K562 (cell line): ENCODE measurements at regions not wholly inside any gene's neighbourhood (a gene's known extent, or its start where the extent isn't known, plus 50 kb on each side); places are given as distances from the start of the nearest gene placed in this dataset.
A peak's percentile ranks its signal among the peaks of the same experiment; 100 is the strongest.

Experiments used
- ATAC-seq: fragments of 200-7000 bp; cut with Tn5 transposase; 3 replicates; pipeline ENCODE4 v1.9.1; 2020; ENCODE audit warnings: moderate library complexity
- BruUV-seq: library from RNA; stranded (reverse); fragments of 400-500 nt; replicated peaks from 2 replicates; lab custom pipeline; 2021; lab: Mats Ljungman, UMichigan
- CTCF ChIA-PET: fragments of 300-600 bp; formaldehyde crosslinking; extraction: SDS; loops from one replicate; lab custom pipeline; 2021; ENCODE audit warnings: low intra/inter-chr PET ratio; lab: Yijun Ruan, JAX
- POLR2A ChIA-PET: fragments of 300-600, 350-650 bp; sonication (Branson Sonifier 250); formaldehyde crosslinking; extraction: SDS; loops from one replicate; lab custom pipeline; 2021; ENCODE audit warnings: antibody characterized with exemption, inconsistent platforms; lab: Yijun Ruan, JAX
- DNase-seq, 4 experiments: peaks; one replicate each; pipeline versions ENCODE4 v3.0.0 to v3.0.0-alpha.2; 2011 to 2018; ENCODE audit warnings: low spot score in 3 of 4, mixed read lengths in 3 of 4; ENCODE audit errors: extremely low read depth in 1 of 4
- FAIRE-seq: peaks from 2 replicates; lab custom pipeline; 2011; peaks lifted over from hg19 to GRCh38; lab: Jason Lieb, UNC
- H2AFZ ChIP-seq: 2 replicates; pipeline ENCODE4 v1.6.0; 2011; ENCODE audit warnings: low read depth, low read length, control low read depth, inconsistent platforms
- H3K27ac ChIP-seq: fragments of 200-600 bp; 3 replicates; pipeline ENCODE4 v1.8.0; 2011; ENCODE audit warnings: low read depth, mild to moderate bottlenecking, control low read depth, inconsistent platforms, low read length, moderate library complexity, mixed read lengths; ENCODE audit errors: extremely low read depth
- H3K27me3 ChIP-seq, 2 experiments: fragments of 300-600 bp in 1 of 2; 2 replicates in 1 of 2; 3 replicates in 1 of 2; pipeline versions ENCODE4 v1.6.0 to v1.8.0; 2011; ENCODE audit warnings: inconsistent platforms in 2 of 2, low read length in 2 of 2, mild to moderate bottlenecking in 1 of 2, mixed read lengths in 1 of 2, moderate library complexity in 1 of 2; ENCODE audit not compliant: control insufficient read depth in 2 of 2, insufficient read depth in 2 of 2
- H3K36me3 ChIP-seq: fragments of 300-600 bp; 3 replicates; pipeline ENCODE4 v1.8.0; 2011; ENCODE audit warnings: mild to moderate bottlenecking, low read length, inconsistent platforms; ENCODE audit not compliant: control insufficient read depth, insufficient read depth
- H3K4me1 ChIP-seq, 2 experiments: fragments of 200-600 bp in 1 of 2; replicated peaks in 1 of 2; 2 replicates in 1 of 2; 3 replicates in 1 of 2; pipeline versions ENCODE4 v1.5.1 to v1.8.0; 2011; ENCODE audit warnings: inconsistent platforms in 2 of 2, low read length in 2 of 2, mild to moderate bottlenecking in 1 of 2, mixed read lengths in 1 of 2, moderate library complexity in 1 of 2; ENCODE audit not compliant: control insufficient read depth in 2 of 2, insufficient read depth in 2 of 2
- H3K4me2 ChIP-seq: 2 replicates; pipeline ENCODE4 v1.6.1; 2011; ENCODE audit warnings: low read length, control low read depth, inconsistent platforms, mixed read lengths; ENCODE audit not compliant: insufficient read depth
- H3K4me3 ChIP-seq: fragments of 200-600 bp; sonication (generic), shearing (Covaris generic); 2 replicates; pipeline ENCODE4 v1.5.1; 2016; ENCODE audit warnings: control low read depth, inconsistent platforms
- H3K79me2 ChIP-seq: fragments of 200-600 bp; 3 replicates; pipeline ENCODE4 v1.8.0; 2011; ENCODE audit warnings: low read length, inconsistent platforms; ENCODE audit not compliant: control insufficient read depth, insufficient read depth
- H3K9ac ChIP-seq, 2 experiments: 2 replicates each; pipeline versions ENCODE4 v1.6.0 to v1.6.1; 2011; ENCODE audit warnings: low read depth in 2 of 2, low read length in 2 of 2, control low read depth in 1 of 2, inconsistent platforms in 1 of 2, mild to moderate bottlenecking in 1 of 2, mixed read lengths in 1 of 2; ENCODE audit not compliant: insufficient read depth in 1 of 2
- H3K9me1 ChIP-seq: one replicate; pipeline ENCODE4 v1.6.0; 2011; ENCODE audit warnings: inconsistent platforms, mild to moderate bottlenecking, low read length, moderate library complexity; ENCODE audit not compliant: control insufficient read depth, insufficient read depth
- H3K9me3 ChIP-seq: replicated peaks from 2 replicates; pipeline ENCODE4 v1.5.1; 2011; ENCODE audit warnings: low read depth, low read length, inconsistent platforms; ENCODE audit not compliant: control insufficient read depth, insufficient read depth
- H4K20me1 ChIP-seq: replicated peaks from 2 replicates; pipeline ENCODE4 v1.6.1; 2011; ENCODE audit warnings: low read length, inconsistent platforms, mixed read lengths; ENCODE audit not compliant: control insufficient read depth, insufficient read depth
- L3MBTL2 ChIP-seq: fragments of 450-650 bp; IDR thresholded peaks from 2 replicates; pipeline ENCODE4 v1.6.1; 2016; ENCODE audit warnings: mild to moderate bottlenecking, moderate library complexity
- PRPF4 ChIP-seq: fragments of 200-400 bp; formaldehyde crosslinking; IDR thresholded peaks from one replicate; pipeline ENCODE4 v1.6.1; 2017; ENCODE audit warnings: low read length, low read depth, mild to moderate bottlenecking; ENCODE audit not compliant: insufficient read depth, poor library complexity, severe bottlenecking
- RBM25 ChIP-seq: fragments of 200-400 bp; formaldehyde crosslinking; IDR thresholded peaks from 2 replicates; pipeline ENCODE4 v1.6.1; 2018; ENCODE audit warnings: low read length, low read depth, moderate library complexity; ENCODE audit not compliant: severe bottlenecking
- ZFP36 ChIP-seq: fragments of 150-350 bp; IDR thresholded peaks from 2 replicates; pipeline ENCODE4 v1.6.1; 2018; ENCODE audit warnings: low read length, low read depth; ENCODE audit not compliant: partially characterized antibody
- ZNF41 ChIP-seq: fragments of 250-450 bp; sonication (Bioruptor Pico); conservative IDR thresholded peaks from 2 replicates; pipeline ENCODE4 v1.4.0; 2020; ENCODE audit warnings: mild to moderate bottlenecking
- WGBS: fragments of 100-300 bp; shearing (Covaris generic); methylation state at CpG from one replicate; pipeline ENCODE4 v1.1.6; 2016; ENCODE audit warnings: low coverage, mixed read lengths; ENCODE audit not compliant: insufficient coverage; ENCODE audit errors: missing lambda C conversion rate; 5-methylcytosine and 5-hydroxymethylcytosine counted together
- in situ Hi-C: fragments of 300-500 bp; cut with MboI; formaldehyde crosslinking; loops from 4 replicates; pipeline ENCODE4 v1.15.0; 2018; ENCODE audit warnings: inconsistent platforms, mixed read lengths
- intact Hi-C: fragments of 100-400 bp; cut with micrococcal nuclease; formaldehyde crosslinking; loops from 2 replicates; pipeline ENCODE4 v1.14.2; 2022

DNA sequence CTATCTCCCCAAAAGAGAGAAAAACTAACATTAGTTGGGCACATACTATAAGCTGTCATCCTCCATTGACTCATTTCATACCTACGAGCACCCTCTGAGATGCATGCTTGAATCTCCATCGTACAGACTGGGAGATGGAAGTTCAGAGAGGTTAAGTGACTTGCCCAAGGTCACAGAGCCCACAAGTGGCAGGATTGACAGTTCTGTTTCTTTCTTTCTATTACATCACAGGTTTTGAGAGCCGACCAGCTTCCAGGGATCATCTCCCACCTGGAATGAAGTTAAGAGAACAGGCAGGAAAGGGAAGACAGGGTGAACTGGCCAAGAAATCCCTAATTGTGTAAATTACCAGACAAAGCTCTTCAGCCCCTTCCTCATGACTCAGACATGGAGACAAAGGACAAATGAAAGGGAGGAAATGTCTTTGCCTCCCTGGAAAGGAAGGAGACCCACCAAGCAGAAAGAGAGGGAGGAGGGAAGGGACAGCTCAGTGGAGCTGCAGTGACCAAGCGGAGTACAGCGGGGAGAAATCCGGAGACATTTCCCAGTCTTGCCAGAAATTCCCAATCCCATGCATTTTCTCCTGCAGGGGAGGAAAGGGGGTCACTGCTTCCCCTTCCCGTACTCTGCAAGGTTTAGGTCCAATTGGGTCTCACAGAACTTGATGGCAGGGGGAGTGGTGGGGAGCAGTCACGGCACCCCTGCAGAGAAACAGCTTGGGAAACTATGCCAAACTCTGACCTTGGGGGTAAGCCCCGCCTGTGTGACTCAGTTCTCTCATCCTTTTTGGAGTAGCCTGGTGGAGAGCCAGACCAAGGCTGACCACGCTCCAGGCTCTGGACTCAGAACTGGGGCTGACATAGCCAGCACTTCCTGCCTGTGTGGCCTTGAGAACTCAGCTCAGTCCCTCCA lies 154.3 kb downstream of the ANKRD60 start:
- ATAC-seq (no peak), DNase-seq (no peak), FAIRE-seq (no peak)
- Histone ChIP-seq H4K20me1 (peaks cover 8% of the 10 kb centered on the region; the same call in 1 of the 2 replicates), H3K27ac (no peak overlapping the region), H3K4me1 (no peaks in the 10 kb centered on the region), H3K4me3 (no peak overlapping the region), H3K9me3 (no peaks in the 10 kb centered on the region), H3K27me3 (peaks cover 0 to 45% of the 10 kb centered on the region in 2 experiments; a peak in 3 of 5 replicates), H3K9me1 (peaks cover 2% of the 10 kb centered on the region), H3K79me2 (no peaks in the 10 kb centered on the region), H2AFZ (no peak overlapping the region), H3K4me2 (no peak overlapping the region), H3K36me3 (no peaks in the 10 kb centered on the region), H3K9ac (no peak overlapping the region)
- in situ Hi-C loops, result no loop called here
- no TSS peak for BruUV-seq
- CTCF ChIA-PET, result no interaction called here
- TF ChIP-seq PRPF4 (no peak), ZFP36 (peak; percentile 13), RBM25 (peak; percentile 60), ZNF41 (CRISPR knock-in tag) (no peak), L3MBTL2 (no peak)
- POLR2A ChIA-PET, result interaction anchor here (0.5 to 1.0 kb wide), 3 partner anchors 13 to 1230 kb away, joined by 3 read pairs; no protein-coding TSS in a partner anchor
- 3% methylated on average over 9 of the region's 10 CpGs for WGBS
- intact Hi-C loops, result no loop called here
